Esophagus muscularis mucosa (tissue), 4 donors: ENCODE measurements at regions not wholly inside any gene's neighbourhood (a gene's known extent, or its start where the extent isn't known, plus 50 kb on each side); places are given as distances from the start of the nearest gene placed in this dataset.

Source experiments
- DNase-seq: peaks from one replicate; pipeline ENCODE4 v3.0.0-alpha.2; 2017; ENCODE audit errors: extremely low spot score
- H3K27ac ChIP-seq, 4 donors: fragments of 200-600 bp; sonication (generic); replicated peaks in 1 of 4; 1 replicate in 3 of 4; 2 replicates in 1 of 4; pipeline ENCODE4 v1.5.1; 2016 to 2019; ENCODE audit warnings: mild to moderate bottlenecking in 1 of 4
- H3K27me3 ChIP-seq, 4 donors: fragments of 200-600 bp; sonication (generic); one replicate each; pipeline versions ENCODE4 v1.5.1 to v1.6.0; 2016 to 2019
- H3K36me3 ChIP-seq, 4 donors: fragments of 200-600 bp; sonication (generic); one replicate each; pipeline ENCODE4 v1.5.1; 2016 to 2019
- H3K4me1 ChIP-seq, 4 donors: fragments of 200-600 bp; sonication (generic); one replicate each; pipeline ENCODE4 v1.5.1; 2016 to 2019
- H3K4me3 ChIP-seq, 4 donors: fragments of 200-600 bp; sonication (generic); 1 replicate in 2 of 4; 2 replicates in 2 of 4; pipeline ENCODE4 v1.5.1; 2016 to 2019; ENCODE audit warnings: mild to moderate bottlenecking in 4 of 4, moderate library complexity in 1 of 4
- H3K9me3 ChIP-seq, 4 donors: fragments of 200-600 bp; sonication (generic); 1 replicate in 3 of 4; 2 replicates in 1 of 4; pipeline ENCODE4 v1.5.1; 2016 to 2019
- CTCF ChIP-seq, 3 experiments: fragments of 200-600 bp in 2 of 3; fragments of 450-650 bp in 1 of 3; sonication (generic) in 2 of 3; IDR thresholded peaks; one replicate each; pipeline ENCODE4 v1.5.1; 2017 to 2019; ENCODE audit warnings: antibody characterized with exemption in 3 of 3, mild to moderate bottlenecking in 2 of 3, moderate library complexity in 1 of 3
- EP300 ChIP-seq: sonication (generic); formaldehyde crosslinking; IDR thresholded peaks from one replicate; pipeline ENCODE4 v1.6.1; 2017; ENCODE audit warnings: antibody characterized with exemption
- POLR2A ChIP-seq: fragments of 450-650 bp; IDR thresholded peaks from one replicate; pipeline ENCODE4 v1.6.1; 2017; ENCODE audit warnings: antibody characterized with exemption, moderate library complexity, mild to moderate bottlenecking, low read depth
- POLR2AphosphoS5 ChIP-seq, 2 donors: sonication (generic); formaldehyde crosslinking; IDR thresholded peaks; one replicate each; pipeline ENCODE4 v1.6.1; 2017; ENCODE audit warnings: antibody characterized with exemption in 2 of 2
- WGBS: methylation state at CpG from one replicate; pipeline ENCODE4 v1.1.5; 2018; 5-methylcytosine and 5-hydroxymethylcytosine counted together
- intact Hi-C: fragments of 100-400 bp; cut with DNase I; formaldehyde crosslinking; loops from one replicate; pipeline ENCODE4 v1.15.1; 2023

GRCh38 chr1:5297886-5298239 lies 643.5 kb downstream of the AJAP1 start:
- no peak overlapping the region for H3K4me3 ChIP-seq
- no peaks in the 10 kb centered on the region for H3K4me1 ChIP-seq
- H3K27me3 ChIP-seq, result peaks cover 0 to 72% (median 1%) of the 10 kb centered on the region in 4 donors
- WGBS, result 80% methylated on average over 1 of the region's 1 CpG
- no peak overlapping the region for H3K27ac ChIP-seq
- H3K9me3 ChIP-seq, result no peaks in the 10 kb centered on the region
- no peak for DNase-seq
- no peak for TF ChIP-seq POLR2AphosphoS5 (IDR thresholded peaks at IDR 0.05)
- no peak for TF ChIP-seq POLR2A
- TF ChIP-seq CTCF (IDR thresholded peaks at IDR 0.05), result no peak
- no peak for TF ChIP-seq EP300
- intact Hi-C loops, result no loop called here
- no peaks in the 10 kb centered on the region for H3K36me3 ChIP-seq

GRCh38 chr1:5297180-5297885 lies 642.9 kb downstream of the AJAP1 start:
- Histone ChIP-seq H3K27me3 (peaks cover 0 to 69% (median 1%) of the 10 kb centered on the region in 4 donors), H3K36me3 (no peaks in the 10 kb centered on the region), H3K9me3 (no peaks in the 10 kb centered on the region), H3K4me1 (no peaks in the 10 kb centered on the region), H3K27ac (no peak overlapping the region), H3K4me3 (no peak overlapping the region)
- DNase-seq, result no peak
- 70% methylated on average over 9 of the region's 9 CpGs for WGBS
- intact Hi-C loops, result no loop called here
- TF ChIP-seq POLR2AphosphoS5 (IDR thresholded peaks at IDR 0.05) (no peak), POLR2A (no peak), CTCF (IDR thresholded peaks at IDR 0.05) (no peak), EP300 (no peak)

- WGBS, result 51% methylated on average over 12 of the region's 18 CpGs
- Histone ChIP-seq H3K27me3 (peaks cover 0 to 62% (median 1%) of the 10 kb centered on the region in 4 donors), H3K27ac (no peak overlapping the region), H3K9me3 (no peaks in the 10 kb centered on the region), H3K4me1 (no peaks in the 10 kb centered on the region), H3K4me3 (no peak overlapping the region), H3K36me3 (no peaks in the 10 kb centered on the region)
- intact Hi-C loops, result no loop called here
- DNase-seq, result no peak
- TF ChIP-seq POLR2AphosphoS5 (IDR thresholded peaks at IDR 0.05) (no peak), CTCF (IDR thresholded peaks at IDR 0.05) (no peak), EP300 (no peak)
These were observed 642.3 kb downstream of the AJAP1 start for GRCh38 chr1:5296557-5297179.

- Histone ChIP-seq H3K27me3 (peaks cover 0 to 56% (median 0%) of the 10 kb centered on the region in 4 donors), H3K36me3 (no peaks in the 10 kb centered on the region), H3K4me3 (no peak overlapping the region), H3K27ac (no peak overlapping the region), H3K9me3 (no peaks in the 10 kb centered on the region), H3K4me1 (no peaks in the 10 kb centered on the region)
- 67% methylated on average over 12 of the region's 12 CpGs for WGBS
- DNase-seq, result no peak
- intact Hi-C loops, result no loop called here
- no peak for TF ChIP-seq EP300
- no peak for TF ChIP-seq POLR2A
These were observed 641.7 kb downstream of the AJAP1 start for GRCh38 chr1:5296095-5296494.

- no peak for DNase-seq
- TF ChIP-seq EP300 (no peak), POLR2A (no peak), CTCF (IDR thresholded peaks at IDR 0.05) (no peak), POLR2AphosphoS5 (IDR thresholded peaks at IDR 0.05) (no peak)
- WGBS, result 74% methylated on average over 6 of the region's 6 CpGs
- Histone ChIP-seq H3K27me3 (peaks cover 0 to 33% (median 0%) of the 10 kb centered on the region in 4 donors), H3K4me1 (no peaks in the 10 kb centered on the region), H3K36me3 (no peaks in the 10 kb centered on the region), H3K27ac (no peak overlapping the region), H3K9me3 (no peaks in the 10 kb centered on the region), H3K4me3 (no peak overlapping the region)
- intact Hi-C loops, result no loop called here
These were observed 637.5 kb downstream of the AJAP1 start for GRCh38 chr1:5291889-5292288.
